H9 (cell line): ENCODE measurements at regions not wholly inside any gene's neighbourhood (a gene's known extent, or its start where the extent isn't known, plus 50 kb on each side); places are given as distances from the start of the nearest gene placed in this dataset.

Source experiments
- DNase-seq: peaks from one replicate; pipeline ENCODE4 v3.0.0-alpha.2; 2017
- H2AFZ ChIP-seq: one replicate; pipeline ENCODE4 v1.6.1; 2013; ENCODE audit warnings: mild to moderate bottlenecking, low read length, control low read depth, moderate library complexity
- H2AK5ac ChIP-seq: 2 replicates; pipeline ENCODE4 v1.6.1; 2013; ENCODE audit warnings: low read length, control low read depth, mixed read lengths; ENCODE audit not compliant: insufficient read length
- H2BK120ac ChIP-seq: one replicate; pipeline ENCODE4 v1.6.1; 2013; ENCODE audit warnings: low read depth, mild to moderate bottlenecking, low read length, control low read depth, inconsistent platforms; ENCODE audit not compliant: poor library complexity, severe bottlenecking
- H2BK12ac ChIP-seq: 2 replicates; pipeline ENCODE4 v1.6.1; 2013; ENCODE audit warnings: low read length, control low read depth, mixed read lengths, low read depth; ENCODE audit not compliant: insufficient read length
- H2BK15ac ChIP-seq: 2 replicates; pipeline ENCODE4 v1.6.1; 2013; ENCODE audit warnings: low read depth, low read length, control low read depth
- H2BK20ac ChIP-seq: one replicate; pipeline ENCODE4 v1.6.1; 2013; ENCODE audit warnings: low read depth, mild to moderate bottlenecking, low read length, control low read depth, inconsistent platforms; ENCODE audit not compliant: poor library complexity, severe bottlenecking
- H2BK5ac ChIP-seq: 2 replicates; pipeline ENCODE4 v1.6.1; 2013; ENCODE audit warnings: low read length, control low read depth, mixed read lengths; ENCODE audit not compliant: insufficient read length
- H3K14ac ChIP-seq: 2 replicates; pipeline ENCODE4 v1.6.1; 2013; ENCODE audit warnings: low read length, control low read depth; ENCODE audit not compliant: insufficient read depth
- H3K18ac ChIP-seq: 2 replicates; pipeline ENCODE4 v1.6.1; 2013; ENCODE audit warnings: low read depth, mild to moderate bottlenecking, mixed read lengths, low read length, control low read depth; ENCODE audit not compliant: insufficient read length
- H3K23ac ChIP-seq: 2 replicates; pipeline ENCODE4 v1.6.1; 2013; ENCODE audit warnings: low read length, control low read depth, mixed read lengths, low read depth; ENCODE audit not compliant: insufficient read length
- H3K23me2 ChIP-seq: 2 replicates; pipeline ENCODE4 v1.6.1; 2013; ENCODE audit warnings: low read depth, mild to moderate bottlenecking, mixed read lengths, low read length, control low read depth; ENCODE audit not compliant: insufficient read length, poor library complexity, severe bottlenecking
- H3K27ac ChIP-seq: 2 replicates; pipeline ENCODE4 v1.5.1; 2013; ENCODE audit warnings: low read length, control low read depth, mixed read lengths, low read depth; ENCODE audit not compliant: insufficient read length
- H3K27me3 ChIP-seq: 2 replicates; pipeline ENCODE4 v1.6.1; 2013; ENCODE audit warnings: low read length, control low read depth, inconsistent platforms; ENCODE audit not compliant: insufficient read depth
- H3K4ac ChIP-seq: 2 replicates; pipeline ENCODE4 v1.6.1; 2013; ENCODE audit warnings: low read depth, mild to moderate bottlenecking, control low read depth, inconsistent platforms, low read length, moderate library complexity
- H3K4me1 ChIP-seq: 2 replicates; pipeline ENCODE4 v1.6.1; 2013; ENCODE audit warnings: low read length, control low read depth, inconsistent platforms; ENCODE audit not compliant: insufficient read depth
- H3K4me2 ChIP-seq: 2 replicates; pipeline ENCODE4 v1.6.1; 2013; ENCODE audit warnings: low read length, control low read depth, mixed read lengths; ENCODE audit not compliant: insufficient read length, insufficient read depth
- H3K56ac ChIP-seq: 2 replicates; pipeline ENCODE4 v1.6.1; 2013; ENCODE audit warnings: low read depth, mild to moderate bottlenecking, mixed read lengths, low read length, control low read depth; ENCODE audit not compliant: insufficient read length
- H3K79me1 ChIP-seq: 2 replicates; pipeline ENCODE4 v1.6.1; 2013; ENCODE audit warnings: low read depth, mild to moderate bottlenecking, moderate library complexity, low read length, control low read depth, inconsistent platforms; ENCODE audit not compliant: insufficient read depth, poor library complexity, severe bottlenecking
- H3K79me2 ChIP-seq: 2 replicates; pipeline ENCODE4 v1.6.1; 2013; ENCODE audit warnings: low read length, control low read depth, inconsistent platforms; ENCODE audit not compliant: insufficient read depth
- H3K9ac ChIP-seq: 2 replicates; pipeline ENCODE4 v1.6.1; 2013; ENCODE audit warnings: low read length, control low read depth, mixed read lengths; ENCODE audit not compliant: insufficient read length; ENCODE audit errors: extremely low read depth
- H3K9me3 ChIP-seq: one replicate; pipeline ENCODE4 v1.6.1; 2013; ENCODE audit warnings: low read depth, low read length, inconsistent platforms; ENCODE audit not compliant: control insufficient read depth
- H3T11ph ChIP-seq: one replicate; pipeline ENCODE4 v1.6.1; 2013; ENCODE audit warnings: mild to moderate bottlenecking, low read length, control low read depth, inconsistent platforms
- H4K20me1 ChIP-seq: one replicate; pipeline ENCODE4 v1.6.1; 2013; ENCODE audit not compliant: control insufficient read depth, insufficient read length, insufficient read depth
- H4K5ac ChIP-seq: 2 replicates; pipeline ENCODE4 v1.6.1; 2013; ENCODE audit warnings: low read depth, mild to moderate bottlenecking, mixed read lengths, low read length, control low read depth; ENCODE audit not compliant: insufficient read length
- H4K8ac ChIP-seq: replicated peaks from 2 replicates; pipeline ENCODE4 v1.6.1; 2013; ENCODE audit warnings: low read length, control low read depth, mixed read lengths, low read depth; ENCODE audit not compliant: insufficient read length
- H4K91ac ChIP-seq: 2 replicates; pipeline ENCODE4 v1.6.1; 2013; ENCODE audit warnings: low read depth, mild to moderate bottlenecking, moderate library complexity, mixed read lengths, low read length, control low read depth; ENCODE audit not compliant: insufficient read length
- H3K27ac Mint-ChIP-seq, 3 experiments: 2 replicates in 2 of 3; 3 replicates in 1 of 3; pipeline ENCODE4 v1.8.0; 2020 to 2021; ENCODE audit warnings: mixed read lengths in 3 of 3, mild to moderate bottlenecking in 1 of 3, moderate library complexity in 1 of 3
- H3K27me3 Mint-ChIP-seq: 2 replicates; pipeline ENCODE4 v1.8.0; 2021; ENCODE audit warnings: low read depth, mild to moderate bottlenecking, moderate library complexity, mixed read lengths
- H3K36me3 Mint-ChIP-seq, 3 experiments: 2 replicates in 2 of 3; 3 replicates in 1 of 3; pipeline ENCODE4 v1.8.0; 2020 to 2021; ENCODE audit warnings: low read depth in 3 of 3, mixed read lengths in 3 of 3; ENCODE audit not compliant: insufficient read depth in 1 of 3
- H3K4me1 Mint-ChIP-seq, 2 experiments: 2 replicates each; pipeline ENCODE4 v1.8.0; 2020; ENCODE audit warnings: mixed read lengths in 2 of 2
- H3K4me3 Mint-ChIP-seq, 2 experiments: 2 replicates in 1 of 2; 3 replicates in 1 of 2; pipeline ENCODE4 v1.8.0; 2020 to 2021; ENCODE audit warnings: mild to moderate bottlenecking in 2 of 2, mixed read lengths in 2 of 2, moderate library complexity in 1 of 2
- H3K9me3 Mint-ChIP-seq, 2 experiments: 2 replicates in 1 of 2; 3 replicates in 1 of 2; pipeline ENCODE4 v1.8.0; 2020; ENCODE audit warnings: mild to moderate bottlenecking in 2 of 2, mixed read lengths in 2 of 2, moderate library complexity in 1 of 2
- WGBS: extraction: QIAGEN DNeasy Blood & Tissue Kit; methylation state at CpG from one replicate; pipeline ENCODE4 v1.1.7; 2013; ENCODE audit warnings: missing lambda C conversion rate, low lambda C conversion rate, mixed read lengths; ENCODE audit not compliant: insufficient read length; ENCODE audit errors: extremely low coverage; 5-methylcytosine and 5-hydroxymethylcytosine counted together
- TF ChIP-seq, protein P1 (sequence below): fragments of 200-600 bp; sonication (generic); conservative IDR thresholded peaks from 3 replicates; pipeline ENCODE4 v1.8.0; 2021; ENCODE audit warnings: antibody characterized with exemption, mild to moderate bottlenecking

DNA sequence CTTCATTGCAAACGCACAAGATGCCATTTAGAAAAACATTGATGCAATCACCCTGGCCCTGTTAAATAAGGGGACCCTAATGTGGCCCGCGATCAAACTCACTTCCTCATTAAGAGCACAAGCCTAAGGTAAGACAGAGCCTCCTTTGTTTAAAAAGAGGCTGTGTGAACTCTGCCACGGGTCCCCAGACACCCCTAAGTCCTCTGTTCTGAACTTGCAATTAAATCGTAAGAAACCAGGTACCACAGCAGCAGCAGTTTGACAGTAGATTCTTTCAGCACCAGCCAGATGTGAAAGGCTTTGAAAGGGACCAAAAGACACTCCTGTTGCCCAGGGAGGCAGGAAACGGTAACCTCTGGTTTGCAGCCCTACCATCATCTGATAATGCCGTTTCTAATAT is 346.3 kb downstream of the TMEM167A start:
- no peak overlapping the region for H3K18ac ChIP-seq
- H3K4me1 Mint-ChIP-seq, result peaks cover 4 to 10% of the 10 kb centered on the region in 2 experiments; a peak in 3 of 4 replicates
- no peak for DNase-seq
- H3K79me1 ChIP-seq, result no peaks in the 10 kb centered on the region
- no peaks in the 10 kb centered on the region for H3K9me3 ChIP-seq
- no peak overlapping the region for H2BK12ac ChIP-seq
- H3K27ac Mint-ChIP-seq, result peak overlapping the region in 2 of 3 experiments; percentile 6 to 16; a peak in 3 of 7 replicates
- no peak overlapping the region for H3K27ac ChIP-seq
- no peak overlapping the region for H4K8ac ChIP-seq
- H3K36me3 Mint-ChIP-seq, result peaks cover 0 to 6% (median 4%) of the 10 kb centered on the region in 3 experiments; a peak in 4 of 7 replicates
- H2BK120ac ChIP-seq, result no peak overlapping the region
- no peaks in the 10 kb centered on the region for H3K4me1 ChIP-seq
- H2BK20ac ChIP-seq, result no peak overlapping the region
- H2AK5ac ChIP-seq, result no peak overlapping the region
- H3K14ac ChIP-seq, result no peak overlapping the region
- H4K5ac ChIP-seq, result no peak overlapping the region
- H3K23me2 ChIP-seq, result no peaks in the 10 kb centered on the region
- H3K79me2 ChIP-seq, result no peaks in the 10 kb centered on the region
- H3K9me3 Mint-ChIP-seq, result peaks cover 3% of the 10 kb centered on the region in 2 experiments; a peak in 4 of 5 replicates
- no peak overlapping the region for H2BK15ac ChIP-seq
- no peak overlapping the region for H3T11ph ChIP-seq
- no peaks in the 10 kb centered on the region for H4K20me1 ChIP-seq
- H4K91ac ChIP-seq, result no peak overlapping the region
- no CpG with 5 or more reads among the region's 7 CpGs for WGBS
- TF ChIP-seq, protein P1, sequence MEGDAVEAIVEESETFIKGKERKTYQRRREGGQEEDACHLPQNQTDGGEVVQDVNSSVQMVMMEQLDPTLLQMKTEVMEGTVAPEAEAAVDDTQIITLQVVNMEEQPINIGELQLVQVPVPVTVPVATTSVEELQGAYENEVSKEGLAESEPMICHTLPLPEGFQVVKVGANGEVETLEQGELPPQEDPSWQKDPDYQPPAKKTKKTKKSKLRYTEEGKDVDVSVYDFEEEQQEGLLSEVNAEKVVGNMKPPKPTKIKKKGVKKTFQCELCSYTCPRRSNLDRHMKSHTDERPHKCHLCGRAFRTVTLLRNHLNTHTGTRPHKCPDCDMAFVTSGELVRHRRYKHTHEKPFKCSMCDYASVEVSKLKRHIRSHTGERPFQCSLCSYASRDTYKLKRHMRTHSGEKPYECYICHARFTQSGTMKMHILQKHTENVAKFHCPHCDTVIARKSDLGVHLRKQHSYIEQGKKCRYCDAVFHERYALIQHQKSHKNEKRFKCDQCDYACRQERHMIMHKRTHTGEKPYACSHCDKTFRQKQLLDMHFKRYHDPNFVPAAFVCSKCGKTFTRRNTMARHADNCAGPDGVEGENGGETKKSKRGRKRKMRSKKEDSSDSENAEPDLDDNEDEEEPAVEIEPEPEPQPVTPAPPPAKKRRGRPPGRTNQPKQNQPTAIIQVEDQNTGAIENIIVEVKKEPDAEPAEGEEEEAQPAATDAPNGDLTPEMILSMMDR, result no peak
- H3K27me3 Mint-ChIP-seq, result no peaks in the 10 kb centered on the region
- H2BK5ac ChIP-seq, result no peak overlapping the region
- no peak overlapping the region for H2AFZ ChIP-seq
- no peak overlapping the region for H3K9ac ChIP-seq
- no peak overlapping the region for H3K23ac ChIP-seq
- H3K4me3 Mint-ChIP-seq, result no peak overlapping the region
- no peak overlapping the region for H3K4ac ChIP-seq
- H3K27me3 ChIP-seq, result no peaks in the 10 kb centered on the region
- no peak overlapping the region for H3K56ac ChIP-seq
- H3K4me2 ChIP-seq, result no peak overlapping the region
